GM03348 (cell line): ENCODE measurements at regions not wholly inside any gene's neighbourhood (a gene's known extent, or its start where the extent isn't known, plus 50 kb on each side); places are given as distances from the start of the nearest gene placed in this dataset.
A peak's percentile ranks its signal among the peaks of the same experiment; 100 is the strongest.

ENCODE experiments used
- DNase-seq: peaks from one replicate; pipeline ENCODE4 v3.0.0; 2012; ENCODE audit warnings: low spot score

- DNase-seq = no peak
These were observed 63.8 kb upstream of the IL1R1 start for GRCh38 chr2:102078773-102079172.

DNA sequence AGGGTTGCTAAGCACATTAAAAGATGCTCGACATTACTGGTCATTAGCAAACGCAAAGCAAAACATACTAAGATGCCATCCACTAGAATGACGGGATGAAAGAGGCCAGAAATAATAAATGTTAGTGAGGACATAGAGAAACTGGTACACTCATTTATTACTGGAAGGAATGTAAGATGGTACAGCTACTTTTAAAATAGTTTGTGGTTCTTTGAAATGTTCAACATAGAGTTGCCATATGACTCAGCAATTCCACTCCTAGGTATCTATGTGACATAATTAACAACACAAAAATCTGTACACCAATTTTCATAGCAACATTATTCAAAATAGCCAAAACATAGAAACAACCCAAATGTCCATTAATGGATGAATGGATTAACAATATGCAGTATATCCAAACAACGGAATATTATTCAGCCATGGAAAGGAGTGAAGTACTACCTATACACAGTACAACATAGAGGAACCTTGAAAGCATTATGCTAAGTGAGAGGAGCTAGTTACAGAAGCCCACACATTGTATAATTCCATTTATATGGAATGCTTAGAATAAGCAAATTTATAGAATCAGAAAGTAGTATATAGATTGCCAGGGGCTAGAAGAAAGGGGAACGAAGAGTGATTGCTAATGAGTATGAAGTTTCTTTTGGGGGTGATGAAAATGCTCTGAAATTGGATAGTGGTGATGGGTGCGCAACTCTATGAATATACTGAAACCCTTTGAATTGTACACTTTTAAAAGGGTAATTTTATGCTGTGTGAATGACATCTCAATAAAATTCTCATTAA is 61.9 kb upstream of the IL1R1 start:
- no peak for DNase-seq

GRCh38 chr2:102081243-102081522 is 61.4 kb upstream of the IL1R1 start:
- DNase-seq = no peak

DNA sequence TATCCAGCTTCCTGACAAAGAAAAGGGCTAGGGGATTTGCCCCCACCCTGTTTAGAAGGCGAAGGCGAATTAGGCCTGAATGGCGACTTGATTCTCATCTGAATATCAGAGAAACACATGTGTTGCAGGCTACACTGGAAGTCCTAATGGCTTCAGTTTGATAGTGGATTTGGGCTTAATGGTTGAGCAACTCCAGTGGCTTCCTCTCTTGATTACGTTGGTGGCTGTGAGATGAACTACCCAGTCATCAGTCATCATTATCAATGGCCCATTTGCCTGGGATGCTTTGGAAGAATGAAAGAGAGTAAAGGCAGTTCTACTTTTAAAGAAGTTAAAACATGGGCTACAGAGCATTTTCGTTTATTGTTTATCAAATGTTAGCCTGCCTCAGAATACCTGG is 60.9 kb upstream of the IL1R1 start:
- DNase-seq = no peak

- DNase-seq = peak; percentile 46
These were observed 59.8 kb upstream of the IL1R1 start for GRCh38 chr2:102082571-102083392.

GRCh38 chr2:102083393-102083703 is 59.2 kb upstream of the IL1R1 start:
- DNase-seq = no peak

DNA sequence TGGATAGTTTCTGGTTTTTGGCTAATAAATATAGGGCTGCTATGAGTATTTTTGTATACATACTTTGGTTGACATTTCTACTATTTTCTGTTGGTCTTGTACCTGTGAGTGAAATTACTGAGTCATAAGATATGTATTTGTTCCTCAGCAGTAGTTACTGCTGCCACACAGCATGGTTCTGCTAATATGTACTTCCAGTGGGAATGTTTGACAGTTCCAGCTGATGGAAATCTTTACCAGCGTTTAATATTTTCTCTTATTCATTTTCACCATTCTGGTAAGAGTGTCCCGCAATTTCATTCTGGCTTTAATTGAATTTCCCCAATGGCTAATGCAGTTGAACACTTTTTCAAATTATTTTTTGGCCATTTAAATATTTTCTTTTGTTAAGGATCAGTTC is 57.9 kb upstream of the IL1R1 start:
- DNase-seq = no peak

DNA sequence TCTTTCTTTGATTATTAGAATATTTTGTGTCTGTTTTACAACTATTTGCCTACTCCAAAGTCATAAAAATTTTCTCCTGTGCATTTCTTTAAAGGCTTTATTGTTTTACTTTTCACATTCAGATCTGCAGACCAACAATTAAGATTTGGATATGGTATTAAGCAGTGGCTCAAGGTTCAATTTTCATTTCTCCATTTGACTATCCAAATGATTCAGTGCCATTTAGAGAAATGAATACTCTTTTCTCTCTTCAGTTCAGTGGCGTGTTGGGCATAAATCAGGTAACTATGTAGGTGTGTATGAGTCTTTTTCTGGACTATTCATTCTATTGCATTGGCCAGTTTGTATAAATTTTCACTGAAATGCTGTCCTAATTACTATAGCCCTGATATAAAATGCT is 57.3 kb upstream of the IL1R1 start:
- DNase-seq = no peak

- no peak for DNase-seq
These were observed 56.2 kb upstream of the IL1R1 start for GRCh38 chr2:102086150-102086872.

GRCh38 chr2:102091121-102091520 is 51.4 kb upstream of the IL1R1 start:
- no peak for DNase-seq

DNA sequence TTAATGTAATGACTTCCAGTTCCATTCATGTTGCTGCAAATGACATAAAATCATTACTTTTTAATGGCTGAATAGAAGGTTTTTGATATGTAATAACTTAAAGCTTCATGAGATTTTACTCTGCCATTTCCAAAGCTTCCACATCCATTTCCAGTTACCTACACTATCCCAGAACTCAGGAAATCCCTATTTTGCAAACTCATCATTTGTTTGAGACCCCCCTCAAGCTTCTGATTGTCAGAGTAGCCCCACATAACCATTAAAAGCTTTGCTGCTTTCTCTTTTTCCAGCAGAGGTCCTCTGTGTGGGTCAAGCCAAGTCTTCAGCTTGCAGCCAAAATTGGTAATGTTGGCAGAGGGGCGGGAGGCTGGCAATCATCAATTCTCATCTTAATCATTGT is 50.6 kb upstream of the IL1R1 start:
- no peak for DNase-seq

DNA sequence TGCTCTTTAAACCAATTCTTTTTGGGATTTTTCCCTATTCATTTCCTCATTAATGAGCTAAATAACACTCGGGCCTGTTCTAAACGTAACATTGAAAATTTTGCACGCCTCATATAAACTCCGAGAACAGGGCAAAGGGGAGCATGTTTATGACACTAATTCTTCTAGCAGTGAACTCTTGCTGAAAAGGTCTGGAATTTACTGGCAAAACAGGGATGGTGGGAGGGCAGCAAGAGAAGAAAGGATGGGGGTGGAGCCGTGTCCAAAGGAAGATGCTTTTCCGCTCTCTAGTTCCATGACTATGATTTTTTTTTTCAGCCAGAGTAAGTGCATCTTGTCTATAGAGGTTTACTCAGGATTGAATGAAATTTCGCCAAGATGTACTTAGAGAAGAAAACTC is 50.0 kb upstream of the IL1R1 start:
- DNase-seq = no peak
